Trophoblast cell (in vitro differentiated cells and primary cell): ENCODE measurements at regions not wholly inside any gene's neighbourhood (a gene's known extent, or its start where the extent isn't known, plus 50 kb on each side); places are given as distances from the start of the nearest gene placed in this dataset.
A peak's percentile ranks its signal among the peaks of the same experiment; 100 is the strongest.

Experiments
- DNase-seq, 2 donors: peaks; one replicate each; pipeline ENCODE4 v3.0.0-alpha.2; 2016
- H2AFZ ChIP-seq: 2 replicates; pipeline ENCODE4 v1.6.1; 2013; ENCODE audit warnings: low read length, moderate library complexity, mild to moderate bottlenecking; ENCODE audit not compliant: insufficient read depth, poor library complexity
- H2AK5ac ChIP-seq: 2 replicates; pipeline ENCODE4 v1.6.1; 2013; ENCODE audit warnings: mild to moderate bottlenecking, low read length
- H2BK120ac ChIP-seq: 2 replicates; pipeline ENCODE4 v1.6.1; 2013; ENCODE audit warnings: low read length, mild to moderate bottlenecking, moderate library complexity; ENCODE audit not compliant: insufficient read depth, poor library complexity
- H2BK12ac ChIP-seq: 2 replicates; pipeline ENCODE4 v1.6.1; 2013; ENCODE audit warnings: mild to moderate bottlenecking, low read length, moderate library complexity
- H2BK5ac ChIP-seq: 2 replicates; pipeline ENCODE4 v1.6.1; 2013; ENCODE audit warnings: low read length, low read depth, moderate library complexity, mild to moderate bottlenecking; ENCODE audit not compliant: poor library complexity
- H3K14ac ChIP-seq: 2 replicates; pipeline ENCODE4 v1.6.1; 2013; ENCODE audit warnings: mild to moderate bottlenecking, low read length
- H3K18ac ChIP-seq: 2 replicates; pipeline ENCODE4 v1.6.1; 2013; ENCODE audit warnings: mild to moderate bottlenecking, low read length
- H3K23ac ChIP-seq: 2 replicates; pipeline ENCODE4 v1.6.1; 2013; ENCODE audit warnings: low read length
- H3K27ac ChIP-seq: 2 replicates; pipeline ENCODE4 v1.5.1; 2013; ENCODE audit warnings: low read depth, mild to moderate bottlenecking, inconsistent platforms, low read length, moderate library complexity
- H3K27me3 ChIP-seq: 2 replicates; pipeline ENCODE4 v1.6.1; 2013; ENCODE audit warnings: inconsistent platforms, mild to moderate bottlenecking, low read length, moderate library complexity; ENCODE audit not compliant: insufficient read depth
- H3K36me3 ChIP-seq, 2 experiments: 1 replicate in 1 of 2; 2 replicates in 1 of 2; pipeline ENCODE4 v1.6.1; 2013; ENCODE audit warnings: low read length in 2 of 2, mild to moderate bottlenecking in 2 of 2, moderate library complexity in 1 of 2; ENCODE audit not compliant: insufficient read depth in 2 of 2, control insufficient read depth in 1 of 2
- H3K4ac ChIP-seq: 2 replicates; pipeline ENCODE4 v1.6.1; 2013; ENCODE audit warnings: low read depth, mild to moderate bottlenecking, low read length, moderate library complexity
- H3K4me1 ChIP-seq, 2 experiments: 1 replicate in 1 of 2; 2 replicates in 1 of 2; pipeline ENCODE4 v1.6.1; 2013; ENCODE audit warnings: low read length in 2 of 2, mild to moderate bottlenecking in 2 of 2, moderate library complexity in 1 of 2; ENCODE audit not compliant: insufficient read depth in 2 of 2, control insufficient read depth in 1 of 2
- H3K4me2 ChIP-seq: 2 replicates; pipeline ENCODE4 v1.6.1; 2013; ENCODE audit warnings: inconsistent platforms, mild to moderate bottlenecking, low read length, moderate library complexity
- H3K4me3 ChIP-seq: 2 replicates; pipeline ENCODE4 v1.5.1; 2013; ENCODE audit warnings: mild to moderate bottlenecking, low read depth, low read length, inconsistent platforms
- H3K79me1 ChIP-seq: one replicate; pipeline ENCODE4 v1.6.1; 2013; ENCODE audit warnings: low read length
- H3K79me2 ChIP-seq: 2 replicates; pipeline ENCODE4 v1.6.1; 2013; ENCODE audit warnings: low read length, mild to moderate bottlenecking; ENCODE audit not compliant: control insufficient read depth, insufficient read depth, poor library complexity
- H3K9ac ChIP-seq: 2 replicates; pipeline ENCODE4 v1.6.1; 2013; ENCODE audit warnings: mild to moderate bottlenecking, low read length
- H3K9me3 ChIP-seq: 2 replicates; pipeline ENCODE4 v1.6.1; 2013; ENCODE audit warnings: low read depth, mild to moderate bottlenecking, control low read depth, inconsistent platforms, low read length; ENCODE audit not compliant: insufficient read depth
- H4K12ac ChIP-seq: 2 replicates; pipeline ENCODE4 v1.6.1; 2013; ENCODE audit warnings: low read depth, mild to moderate bottlenecking, low read length, moderate library complexity
- H4K8ac ChIP-seq: 2 replicates; pipeline ENCODE4 v1.6.1; 2013; ENCODE audit warnings: low read depth, mild to moderate bottlenecking, low read length, moderate library complexity
- H4K91ac ChIP-seq: one replicate; pipeline ENCODE4 v1.6.1; 2013; ENCODE audit warnings: low read depth, mild to moderate bottlenecking, low read length, moderate library complexity
- WGBS: extraction: QIAGEN DNeasy Blood & Tissue Kit; methylation state at CpG from one replicate; pipeline ENCODE4 v1.1.7; 2013; ENCODE audit warnings: missing lambda C conversion rate; ENCODE audit not compliant: insufficient read length, insufficient coverage; ENCODE audit errors: extremely low coverage; 5-methylcytosine and 5-hydroxymethylcytosine counted together

- Histone ChIP-seq H3K18ac (no peak overlapping the region), H2AFZ (no peak overlapping the region), H3K79me2 (no peaks in the 10 kb centered on the region), H4K91ac (no peak overlapping the region), H2BK5ac (no peak overlapping the region), H3K27ac (no peak overlapping the region), H3K27me3 (no peaks in the 10 kb centered on the region), H3K36me3 (no peaks in the 10 kb centered on the region), H3K4me1 (no peaks in the 10 kb centered on the region), H3K4me3 (no peak overlapping the region), H3K4me2 (no peak overlapping the region), H4K12ac (no peak overlapping the region), H4K8ac (no peak overlapping the region), H2BK12ac (no peak overlapping the region), H3K4ac (no peak overlapping the region), H3K14ac (no peak overlapping the region), H3K9me3 (peaks cover 5% of the 10 kb centered on the region), H2BK120ac (no peak overlapping the region), H3K23ac (no peak overlapping the region), H3K9ac (no peak overlapping the region), H2AK5ac (no peak overlapping the region), H3K79me1 (no peaks in the 10 kb centered on the region)
- no peak for DNase-seq
- whole genome bisulfite sequencing = no CpG with 5 or more reads among the region's 13 CpGs
These were observed 85.3 kb upstream of the PPP2R2D start for GRCh38 chr10:131815266-131816156.

DNA sequence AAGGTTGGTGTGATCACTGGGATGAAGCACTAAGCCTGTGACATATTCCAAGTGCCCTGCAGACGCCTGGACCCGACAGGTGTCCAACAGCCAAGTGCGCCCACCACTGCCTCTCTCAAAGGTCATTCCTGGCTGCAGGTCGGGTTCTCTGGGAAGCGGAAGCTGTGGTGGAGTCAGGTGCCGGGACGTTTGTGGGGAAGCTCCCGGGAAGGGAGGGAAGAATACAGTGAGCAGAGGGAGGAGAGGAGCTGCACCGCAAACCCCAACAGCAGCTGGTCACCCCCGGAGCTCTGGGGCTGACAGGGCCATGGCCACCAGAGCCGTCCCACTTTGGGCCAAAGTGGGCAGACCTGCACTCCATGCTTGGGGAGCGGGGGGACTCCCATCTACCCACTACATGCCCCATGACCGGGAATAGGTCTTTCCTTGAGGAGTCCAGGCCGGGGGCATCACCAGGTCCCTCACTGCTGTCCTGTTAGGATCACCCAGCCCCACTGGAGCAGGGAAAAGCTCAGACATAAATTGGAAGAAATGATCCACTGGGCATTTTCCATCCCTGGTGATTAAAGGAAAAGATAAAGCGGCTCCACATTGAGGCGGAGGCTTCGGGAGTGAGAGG lies 84.5 kb upstream of the PPP2R2D start:
- Histone ChIP-seq H3K36me3 (no peaks in the 10 kb centered on the region), H4K91ac (no peak overlapping the region), H3K79me2 (no peaks in the 10 kb centered on the region), H3K27ac (no peak overlapping the region), H3K9ac (no peak overlapping the region), H2AK5ac (no peak overlapping the region), H4K12ac (no peak overlapping the region), H3K79me1 (no peaks in the 10 kb centered on the region), H2AFZ (no peak overlapping the region), H3K4me3 (no peak overlapping the region), H3K14ac (no peak overlapping the region), H2BK120ac (no peak overlapping the region), H3K27me3 (no peaks in the 10 kb centered on the region), H3K23ac (no peak overlapping the region), H3K18ac (no peak overlapping the region), H2BK5ac (no peak overlapping the region), H3K4ac (no peak overlapping the region), H3K9me3 (peaks cover 5% of the 10 kb centered on the region), H2BK12ac (no peak overlapping the region), H3K4me2 (no peak overlapping the region), H3K4me1 (no peaks in the 10 kb centered on the region), H4K8ac (no peak overlapping the region)
- no CpG with 5 or more reads among the region's 17 CpGs for WGBS
- DNase-seq = no peak

GRCh38 chr10:131816941-131817700 lies 83.7 kb upstream of the PPP2R2D start:
- H4K12ac ChIP-seq = no peak overlapping the region
- no peak overlapping the region for H2AFZ ChIP-seq
- no peak overlapping the region for H2BK120ac ChIP-seq
- H3K9me3 ChIP-seq = peaks cover 2% of the 10 kb centered on the region
- H2BK12ac ChIP-seq = no peak overlapping the region
- H4K8ac ChIP-seq = no peak overlapping the region
- H2AK5ac ChIP-seq = no peak overlapping the region
- H3K14ac ChIP-seq = no peak overlapping the region
- peak overlapping the region; percentile 56 for H3K23ac ChIP-seq
- no peak overlapping the region for H3K4ac ChIP-seq
- H3K79me2 ChIP-seq = no peaks in the 10 kb centered on the region
- no peaks in the 10 kb centered on the region for H3K27me3 ChIP-seq
- H3K36me3 ChIP-seq = no peaks in the 10 kb centered on the region
- no peak overlapping the region for H3K9ac ChIP-seq
- H3K18ac ChIP-seq = no peak overlapping the region
- H3K4me1 ChIP-seq = no peaks in the 10 kb centered on the region
- WGBS = no CpG with 5 or more reads among the region's 13 CpGs
- no peak overlapping the region for H2BK5ac ChIP-seq
- H3K4me2 ChIP-seq = no peak overlapping the region
- H4K91ac ChIP-seq = no peak overlapping the region
- no peak for DNase-seq
- no peaks in the 10 kb centered on the region for H3K79me1 ChIP-seq
- H3K4me3 ChIP-seq = no peak overlapping the region
- H3K27ac ChIP-seq = no peak overlapping the region

GRCh38 chr10:131817866-131818509 lies 82.8 kb upstream of the PPP2R2D start:
- no peak overlapping the region for H4K8ac ChIP-seq
- no peaks in the 10 kb centered on the region for H3K36me3 ChIP-seq
- H2AFZ ChIP-seq = no peak overlapping the region
- H4K91ac ChIP-seq = no peak overlapping the region
- no peak overlapping the region for H3K23ac ChIP-seq
- H4K12ac ChIP-seq = no peak overlapping the region
- H2BK5ac ChIP-seq = no peak overlapping the region
- H3K79me1 ChIP-seq = no peaks in the 10 kb centered on the region
- no peaks in the 10 kb centered on the region for H3K4me1 ChIP-seq
- WGBS = no CpG with 5 or more reads among the region's 13 CpGs
- no peak overlapping the region for H3K4me2 ChIP-seq
- H3K4me3 ChIP-seq = no peak overlapping the region
- no peak overlapping the region for H3K27ac ChIP-seq
- no peak overlapping the region for H2AK5ac ChIP-seq
- H2BK12ac ChIP-seq = no peak overlapping the region
- DNase-seq = no peak
- no peak overlapping the region for H3K9ac ChIP-seq
- H3K79me2 ChIP-seq = no peaks in the 10 kb centered on the region
- H2BK120ac ChIP-seq = no peak overlapping the region
- H3K14ac ChIP-seq = no peak overlapping the region
- H3K27me3 ChIP-seq = no peaks in the 10 kb centered on the region
- H3K18ac ChIP-seq = no peak overlapping the region
- no peak overlapping the region for H3K4ac ChIP-seq
- peaks cover 2% of the 10 kb centered on the region for H3K9me3 ChIP-seq
